Heart left ventricle (tissue), 16 donors: ENCODE measurements at regions not wholly inside any gene's neighbourhood (a gene's known extent, or its start where the extent isn't known, plus 50 kb on each side); places are given as distances from the start of the nearest gene placed in this dataset.

ENCODE experiments used
- ATAC-seq, 4 donors: fragments of 200-7000 bp; cut with Tn5 transposase; one replicate each; pipeline ENCODE4 v1.9.1; 2020 to 2022; ENCODE audit warnings: moderate library complexity in 4 of 4, mild to moderate bottlenecking in 3 of 4, moderate number of reproducible peaks in 1 of 4
- DNase-seq, 5 donors: peaks; one replicate each; pipeline ENCODE4 v3.0.0-alpha.2; 2020
- H3K27ac ChIP-seq, 12 donors: fragments of 200-600 bp; sonication (generic) in 4 of 12; one replicate each; pipeline versions ENCODE4 v1.5.0 to v1.8.0; 2016 to 2022; ENCODE audit warnings: mild to moderate bottlenecking in 2 of 12
- H3K27me3 ChIP-seq, 9 donors: fragments of 200-600 bp; sonication (generic) in 2 of 9; one replicate each; pipeline versions ENCODE4 v1.5.1 to v1.8.0; 2016 to 2022; ENCODE audit warnings: mild to moderate bottlenecking in 3 of 9
- H3K36me3 ChIP-seq, 9 donors: fragments of 200-600 bp; sonication (generic) in 2 of 9; one replicate each; pipeline versions ENCODE4 v1.5.0 to v1.8.0; 2018 to 2022; ENCODE audit warnings: mild to moderate bottlenecking in 2 of 9
- H3K4me1 ChIP-seq, 12 donors: fragments of 200-600 bp; sonication (generic) in 4 of 12; one replicate each; pipeline versions ENCODE4 v1.5.0 to v1.8.0; 2016 to 2022; ENCODE audit warnings: mild to moderate bottlenecking in 3 of 12
- H3K4me3 ChIP-seq, 12 donors: fragments of 200-600 bp; sonication (generic) in 4 of 12; one replicate each; pipeline versions ENCODE4 v1.5.0 to v1.8.0; 2017 to 2022; ENCODE audit warnings: mild to moderate bottlenecking in 9 of 12, moderate library complexity in 4 of 12
- H3K9me3 ChIP-seq, 12 donors: fragments of 200-600 bp; sonication (generic) in 4 of 12; one replicate each; pipeline versions ENCODE4 v1.5.0 to v1.8.0; 2016 to 2022; ENCODE audit warnings: mild to moderate bottlenecking in 1 of 12
- CTCF ChIP-seq, 12 donors: fragments of 200-600 bp; sonication (generic) in 4 of 12; IDR thresholded peaks; one replicate each; pipeline versions ENCODE4 v1.5.0 to v1.8.0; 2018 to 2022; ENCODE audit warnings: antibody characterized with exemption in 12 of 12, mild to moderate bottlenecking in 5 of 12
- POLR2A ChIP-seq, 2 donors: fragments of 450-650 bp; IDR thresholded peaks; one replicate each; pipeline ENCODE4 v1.6.1; 2017; ENCODE audit warnings: antibody characterized with exemption in 2 of 2, mild to moderate bottlenecking in 2 of 2, moderate library complexity in 2 of 2
- WGBS, 4 donors: extraction: QIAGEN DNeasy Blood & Tissue Kit in 2 of 4; methylation state at CpG; one replicate each; pipeline versions ENCODE4 v1.1.5 to v1.1.7; 2013 to 2018; 5-methylcytosine and 5-hydroxymethylcytosine counted together
- intact Hi-C, 10 donors: fragments of 100-400 bp; cut with DNase I; formaldehyde crosslinking; loops; one replicate each; pipeline versions ENCODE4 v1.11.1 to v1.14.2; 2022
- donor health status: ischemic (EF 13 %, LVEDD 7.1; RV severe dilation, severe dysfunction).
- donor health status: healthy with polysubstance abuse.
- donor health status: DM: no; HTN: yes; CAD: no.
- donor health status: DM: no; HTN: no; CAD: no.
- donor health status: ischemic (EF 25% LVEDD 6.9; RV normal size, moderate dysfunction).
- donor health status: ischemic (EF 25% LVEDD 5.7; RV mildly dilated, moderate dysfunction).
- donor health status: healthy.
- donor health status: DM: yes; HTN: yes; CAD: no.
- donor health status: ischemic (EF 35%, LVEDD 5.7; RV mildly dilated, moderate dysfunction).
- donor health status: nonischemic (EF 11% LVEDD 7.7; RV severe dilation, severe dysfunction).
- donor health status: DM: yes; HTN: yes; CAD: no.
- donor health status: PGD.
- donor health status: ischemic (EF 29% LVEDD 5.4; RV normal size, mild dysfunction).
- donor health status: nonischemic (EF 23%, LVEDD 6.1; RV moderate dilation, normal function).

- 68 to 79% (median 76%) methylated on average over 2 of the region's 2 CpGs for WGBS, 4 donors
- peaks cover 0 to 11% (median 0%) of the 10 kb centered on the region in 12 donors for H3K9me3 ChIP-seq
- ATAC-seq (no peak), DNase-seq (no peak)
- no peak overlapping the region for H3K4me3 ChIP-seq
- no peak for TF ChIP-seq POLR2A (IDR thresholded peaks at IDR 0.05)
- no peak for TF ChIP-seq CTCF (IDR thresholded peaks at IDR 0.05)
- no peaks in the 10 kb centered on the region for H3K27me3 ChIP-seq
- H3K4me1 ChIP-seq: peaks cover 0 to 19% (median 0%) of the 10 kb centered on the region in 12 donors
- intact Hi-C loops: no loop called here
- no peaks in the 10 kb centered on the region for H3K36me3 ChIP-seq
- H3K27ac ChIP-seq: peak overlapping the region in 5 of 12 donors; percentile 10 to 67 (median 35)
Measured at GRCh38 chr5:158545949-158546530, 553.7 kb downstream of the EBF1 start.

GRCh38 chr5:158544388-158545339, 555.1 kb downstream of the EBF1 start:
- Histone ChIP-seq H3K4me3 (no peak overlapping the region), H3K36me3 (no peaks in the 10 kb centered on the region), H3K9me3 (peaks cover 0 to 11% (median 0%) of the 10 kb centered on the region in 12 donors), H3K27me3 (no peaks in the 10 kb centered on the region), H3K27ac (peak overlapping the region in 10 of 12 donors; percentile 11 to 91 (median 67)), H3K4me1 (peaks cover 0 to 19% (median 0%) of the 10 kb centered on the region in 12 donors)
- ATAC-seq (no peak), DNase-seq (no peak)
- TF ChIP-seq CTCF (IDR thresholded peaks at IDR 0.05) (no peak), POLR2A (IDR thresholded peaks at IDR 0.05) (no peak)
- WGBS, 4 donors: 95 to 97% (median 97%) methylated on average over 3 of the region's 3 CpGs
- intact Hi-C loops: no loop called here

- DNase-seq (peak in 1 of 5 donors; percentile 18), ATAC-seq (peak; percentile 58 to 88 (median 78))
- WGBS, 4 donors: 65 to 81% (median 70%) methylated on average over 6 of the region's 6 CpGs
- H3K4me3 ChIP-seq: no peak overlapping the region
- no peaks in the 10 kb centered on the region for H3K27me3 ChIP-seq
- peaks cover 0 to 10% (median 0%) of the 10 kb centered on the region in 12 donors for H3K9me3 ChIP-seq
- H3K27ac ChIP-seq: peak overlapping the region; percentile 30 to 91 (median 67)
- no peak for TF ChIP-seq POLR2A (IDR thresholded peaks at IDR 0.05)
- TF ChIP-seq CTCF (IDR thresholded peaks at IDR 0.05): no peak
- intact Hi-C loops: no loop called here
- H3K4me1 ChIP-seq: peaks cover 0 to 19% (median 0%) of the 10 kb centered on the region in 12 donors
- H3K36me3 ChIP-seq: no peaks in the 10 kb centered on the region
Measured at GRCh38 chr5:158543539-158544387, 556.0 kb downstream of the EBF1 start.
